Stimulated activated CD8-positive, alpha-beta memory T cell treated with anti-CD3 and anti-CD28 coated beads, Interleukin-12 subunit alpha, Interleukin-12 subunit beta, amount 100 ng/mL, for 4 hours (primary cell): ENCODE measurements at regions not wholly inside any gene's neighbourhood (a gene's known extent, or its start where the extent isn't known, plus 50 kb on each side); places are given as distances from the start of the nearest gene placed in this dataset.

Source experiments
- DNase-seq: peaks from one replicate; pipeline ENCODE4 v3.0.0-alpha.2; 2020; ENCODE audit warnings: low read depth

DNA sequence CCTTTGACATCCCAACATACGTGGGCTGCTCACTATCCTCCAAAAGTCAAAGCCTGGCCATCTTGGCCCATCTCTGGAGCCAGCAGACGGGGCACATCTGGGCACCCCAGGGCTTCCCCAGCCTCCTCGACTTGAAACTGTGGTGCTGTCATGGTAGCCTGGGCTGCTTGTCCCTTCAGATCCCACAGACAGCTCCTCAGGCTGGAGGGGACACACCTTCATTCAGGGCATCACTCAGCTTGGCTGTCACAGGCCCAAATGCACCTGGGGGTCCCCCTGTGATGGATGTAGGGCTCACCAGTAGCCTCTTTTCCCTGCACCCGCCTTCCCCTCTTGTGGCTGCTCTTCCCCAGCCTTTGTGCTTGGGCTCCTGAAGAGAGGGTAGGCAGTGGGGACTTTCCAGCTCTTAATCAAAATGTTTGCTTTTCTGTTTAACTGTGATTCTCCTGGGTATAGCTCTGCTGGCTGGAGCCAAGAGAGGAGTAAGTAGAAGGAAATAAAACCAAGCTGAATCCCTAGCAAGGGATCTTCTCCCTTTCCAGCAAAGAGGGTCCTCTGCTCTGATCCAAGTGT, 92.3 kb downstream of the GYPC start:
- DNase-seq, result no peak

GRCh38 chr2:126748929-126749518, 93.1 kb downstream of the GYPC start:
- DNase-seq, result no peak

GRCh38 chr2:126749537-126749936, 93.6 kb downstream of the GYPC start:
- DNase-seq, result no peak

GRCh38 chr2:126750506-126750905, 94.5 kb downstream of the GYPC start:
- no peak for DNase-seq

GRCh38 chr2:126751477-126751876, 95.5 kb downstream of the GYPC start:
- DNase-seq, result no peak

DNA sequence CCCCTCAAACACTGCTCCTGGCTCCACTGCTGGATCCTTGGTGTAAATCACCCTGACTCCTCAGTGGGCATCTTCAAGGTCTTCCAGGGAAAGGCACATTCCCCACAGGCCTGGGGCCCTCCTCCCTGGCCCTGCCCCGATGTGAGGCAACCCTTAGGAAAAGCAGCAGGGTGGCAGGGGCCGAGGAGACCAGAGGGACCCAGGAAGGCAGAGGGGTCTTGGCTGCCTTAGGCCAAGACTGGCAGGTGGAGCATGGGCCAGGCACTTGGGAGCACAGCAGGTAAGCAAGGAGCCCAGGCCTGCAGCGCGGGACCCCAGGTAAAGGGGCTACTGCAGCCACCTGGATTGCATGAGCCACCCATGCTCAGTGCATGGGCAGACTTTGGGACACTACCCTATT, 96.9 kb downstream of the GYPC start:
- no peak for DNase-seq

DNA sequence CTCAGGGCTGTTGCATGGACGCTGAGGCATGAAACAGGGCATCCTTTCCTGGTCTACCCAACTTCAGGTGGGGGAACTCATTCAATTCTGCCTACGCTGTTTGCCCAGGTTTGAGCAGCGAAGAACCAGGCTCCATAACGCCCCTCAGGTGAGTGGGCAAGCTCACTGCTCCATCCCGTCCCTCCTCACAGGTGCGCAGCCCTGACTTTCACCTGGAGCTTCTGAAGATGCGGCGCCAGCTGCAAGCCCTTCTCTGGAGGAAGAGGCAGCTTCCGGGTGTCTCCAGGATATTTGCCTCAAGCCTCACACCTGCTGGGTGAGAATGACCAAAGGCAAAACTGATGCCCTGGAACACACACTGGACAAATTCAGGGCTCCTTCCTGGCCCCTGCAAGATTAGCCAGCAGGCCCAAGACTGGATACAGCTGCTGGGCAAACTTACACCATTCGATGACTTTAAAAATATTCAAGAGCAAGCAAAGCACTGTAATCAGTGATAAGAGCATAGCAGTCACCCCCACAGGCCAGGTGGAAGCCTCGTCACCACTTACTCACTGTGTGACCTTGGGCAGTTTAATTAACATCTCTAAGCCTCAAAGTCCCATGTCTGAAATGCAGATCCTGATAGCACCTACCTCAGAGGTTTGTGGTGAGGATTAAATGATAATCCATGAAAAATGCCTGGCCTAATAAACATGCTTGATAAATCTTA, 97.7 kb downstream of the GYPC start:
- DNase-seq, result no peak

DNA sequence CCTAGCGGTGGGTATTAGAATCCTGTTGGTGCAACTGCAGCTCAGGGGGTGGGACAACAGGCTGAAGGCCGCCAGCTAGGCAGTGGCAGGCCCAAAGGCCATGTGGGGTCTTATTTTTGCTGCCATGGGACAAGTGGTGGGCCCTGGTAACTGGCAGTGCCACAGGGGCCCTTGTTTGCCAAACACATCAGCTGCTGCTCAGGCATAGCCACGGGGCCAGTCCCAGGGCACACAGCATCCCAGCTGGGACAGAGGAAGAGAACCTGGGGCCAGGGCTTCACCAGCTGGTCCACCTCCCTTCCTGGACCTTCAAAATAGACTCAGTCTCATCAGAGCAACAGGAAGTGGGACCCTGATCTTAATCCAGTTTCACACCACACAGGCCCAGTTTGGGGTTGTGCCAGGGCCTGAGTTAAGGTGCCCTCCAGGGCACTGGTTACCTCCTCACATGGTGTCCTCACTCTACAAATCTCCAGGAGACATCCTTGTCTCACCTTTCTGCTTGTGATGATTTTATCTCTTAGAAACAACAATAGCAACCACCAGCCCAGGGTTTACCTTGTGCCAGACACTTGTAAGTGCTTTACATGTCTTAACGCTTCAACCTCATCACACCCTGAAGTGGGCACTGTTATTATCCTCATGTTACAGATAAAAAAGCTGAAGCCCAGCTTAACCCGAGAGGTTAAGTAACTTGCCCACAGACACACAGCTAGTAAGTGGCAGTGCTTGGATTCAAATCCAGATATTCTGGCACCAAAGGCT, 98.5 kb downstream of the GYPC start:
- no peak for DNase-seq

DNA sequence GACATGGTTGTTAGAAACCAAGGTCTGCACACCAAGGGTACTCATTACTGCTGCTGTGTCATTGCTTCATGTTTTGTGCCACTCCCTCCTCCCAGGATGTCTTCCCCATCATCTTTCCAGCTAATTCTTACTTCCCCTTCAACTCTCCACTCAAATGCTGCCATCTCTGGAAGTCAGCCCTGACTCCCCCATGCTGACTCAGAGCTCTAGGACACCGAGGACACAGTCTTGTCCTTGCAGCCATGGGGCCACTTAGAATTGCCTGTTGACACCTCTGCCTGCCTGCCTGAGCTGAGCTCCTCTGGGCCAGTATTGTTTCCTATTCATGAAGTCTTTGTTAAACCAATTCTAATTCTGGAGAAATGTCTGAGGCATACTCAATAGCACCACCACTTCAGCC, 100.2 kb downstream of the GYPC start:
- no peak for DNase-seq

- no peak for DNase-seq
Observed at GRCh38 chr2:126761256-126761980, 105.5 kb downstream of the GYPC start.

DNA sequence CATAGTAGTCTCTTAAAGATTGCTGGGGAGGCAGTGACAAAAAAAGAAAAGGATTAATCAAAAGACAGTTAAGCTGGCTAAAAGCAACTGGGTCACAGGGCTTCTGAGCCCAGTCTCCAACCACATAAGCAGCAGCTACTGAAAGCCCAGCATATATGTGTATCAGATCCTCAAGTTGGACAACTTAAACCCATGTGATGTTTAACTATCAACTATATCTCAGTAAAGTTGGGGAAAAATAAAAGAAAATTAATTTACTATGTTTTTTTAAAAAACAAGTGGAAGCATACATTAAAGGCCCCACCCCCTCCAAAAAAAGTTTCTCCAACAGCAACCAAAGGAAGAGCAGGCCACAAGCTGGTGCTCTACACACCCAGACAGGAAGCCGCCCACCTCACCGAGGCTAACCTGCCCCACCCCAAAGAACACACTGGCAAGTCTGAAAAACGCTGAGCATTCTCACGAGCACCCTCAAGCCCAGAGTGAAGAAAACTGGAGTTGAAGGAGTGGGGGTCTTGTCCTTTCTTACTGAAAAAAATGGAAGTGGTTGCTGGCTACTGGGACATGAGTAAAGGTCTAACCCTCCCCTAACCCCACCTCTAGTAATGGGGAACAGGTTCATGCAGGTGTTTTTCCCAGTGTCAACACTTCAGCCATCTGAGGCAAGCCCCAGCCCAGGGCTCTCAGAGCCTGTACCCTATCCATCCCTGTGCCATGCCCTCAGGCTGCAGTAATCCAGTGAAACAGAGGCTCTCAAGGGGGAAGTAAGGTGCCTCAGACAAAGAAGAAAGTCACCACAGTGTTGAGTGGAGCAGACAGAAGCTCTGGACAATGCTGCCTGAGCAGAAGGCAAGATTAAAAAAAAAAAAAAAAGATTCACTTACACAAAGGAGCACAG, 106.3 kb downstream of the GYPC start:
- DNase-seq, result peak; percentile 21

GRCh38 chr2:126764686-126765265, 108.8 kb downstream of the GYPC start:
- DNase-seq, result no peak

GRCh38 chr2:126765395-126765794, 109.4 kb downstream of the GYPC start:
- no peak for DNase-seq

DNA sequence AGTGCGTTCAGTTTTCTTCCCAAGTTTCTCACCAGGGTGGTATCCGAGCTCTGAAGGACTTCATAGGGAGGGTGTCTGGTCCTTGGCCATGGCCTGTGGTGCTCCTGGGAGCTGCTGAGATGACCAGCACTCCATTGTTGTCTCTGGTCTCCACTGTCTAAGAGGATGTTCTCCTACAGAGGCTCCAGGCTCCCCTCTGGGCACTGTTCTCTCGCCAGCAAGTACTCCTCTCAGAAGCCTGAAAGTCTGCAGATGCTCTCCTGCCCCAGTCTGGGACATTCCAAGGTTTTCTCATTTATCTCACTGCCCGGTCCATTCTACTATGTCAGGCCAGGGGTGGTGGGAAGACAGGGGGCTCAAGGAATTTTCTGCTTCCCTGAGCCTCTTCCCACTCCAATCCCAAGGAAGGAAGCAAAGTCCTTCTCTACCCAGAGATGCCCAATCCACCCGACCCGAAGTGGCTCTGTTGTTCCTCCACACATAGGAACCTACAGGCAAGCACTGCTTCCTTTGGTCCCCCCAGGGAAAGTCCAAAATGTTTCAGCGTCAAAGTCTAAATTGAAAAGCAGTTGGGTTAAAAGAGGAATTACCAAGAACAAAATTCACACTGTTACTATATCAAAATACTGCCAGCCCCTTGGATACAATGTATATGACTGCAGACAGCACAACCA, 110.5 kb downstream of the GYPC start:
- no peak for DNase-seq

DNA sequence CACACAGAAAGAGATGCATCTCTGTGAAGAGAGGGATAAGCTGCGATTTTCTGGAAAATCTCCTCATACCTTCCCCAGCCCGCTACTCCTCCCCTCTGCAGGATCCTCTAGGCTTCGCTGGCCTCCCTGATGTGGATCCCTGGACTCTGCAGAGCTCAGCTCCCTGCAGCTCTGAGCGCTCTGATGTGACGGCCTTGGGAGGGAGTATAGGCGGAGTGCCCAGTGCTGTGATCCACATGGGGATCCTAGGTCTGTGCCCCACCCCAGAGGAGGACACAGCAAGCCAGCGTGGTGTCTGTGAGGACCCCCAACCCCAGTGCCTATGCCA, 111.0 kb downstream of the GYPC start:
- DNase-seq, result no peak

DNA sequence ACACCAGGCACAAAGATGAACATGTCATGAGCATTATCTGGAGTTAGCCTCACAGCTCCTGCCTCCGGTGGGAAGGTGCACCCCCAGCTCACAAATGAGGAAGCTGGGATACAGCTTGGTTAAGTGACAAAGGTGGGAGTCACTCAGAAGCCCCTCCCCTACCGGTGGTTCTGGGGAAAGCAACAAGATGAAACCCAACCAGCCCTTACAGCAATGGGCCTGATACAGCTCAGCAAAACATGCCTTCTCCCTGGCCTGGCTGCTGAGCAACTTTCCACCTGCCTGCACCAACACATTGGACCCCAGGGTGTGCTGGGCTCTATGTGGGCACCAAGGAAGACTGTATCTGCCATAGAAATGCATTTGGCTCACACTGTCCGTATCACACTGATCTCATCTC, 113.2 kb downstream of the GYPC start:
- DNase-seq, result no peak

- DNase-seq, result no peak
Observed at GRCh38 chr2:126770466-126770865, 114.5 kb downstream of the GYPC start.

GRCh38 chr2:126771094-126771493, 115.1 kb downstream of the GYPC start:
- DNase-seq, result no peak

DNA sequence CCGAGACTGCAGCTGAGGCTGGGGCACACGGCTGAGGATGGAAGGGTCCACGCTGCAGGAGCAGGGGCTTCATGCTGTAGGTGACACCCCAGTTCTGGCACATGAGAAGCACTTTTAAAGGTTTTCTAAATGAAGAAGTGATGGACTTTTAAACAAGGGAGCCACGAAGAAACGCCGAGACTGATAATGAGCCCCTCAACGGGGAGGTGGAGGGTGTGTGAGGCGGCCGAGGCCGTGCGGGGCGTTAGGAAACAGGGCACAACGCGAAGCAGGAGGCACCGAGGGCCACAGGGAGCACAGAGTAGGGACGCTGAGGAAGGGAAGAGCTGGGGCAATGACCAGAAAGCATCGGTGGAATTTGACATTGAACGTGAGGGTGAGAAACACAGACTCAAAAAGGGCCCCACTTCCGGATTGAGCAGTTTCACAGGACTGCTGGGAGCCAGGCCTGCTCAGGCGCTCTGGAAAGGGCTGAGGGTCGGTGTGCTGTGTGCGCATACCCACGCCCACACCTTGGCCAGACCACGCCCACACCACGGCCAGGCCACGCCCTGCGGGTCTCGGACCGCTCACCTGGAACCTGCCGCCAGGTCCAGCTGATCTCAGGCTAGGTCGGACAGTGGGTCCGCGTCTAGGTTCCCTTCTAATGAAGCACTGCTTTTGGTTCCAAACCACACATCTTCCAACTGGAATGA, 115.7 kb downstream of the GYPC start:
- DNase-seq, result no peak

- no peak for DNase-seq
Observed at GRCh38 chr2:126774290-126774689, 118.3 kb downstream of the GYPC start.
